OCI-LY7 (cell line): ENCODE measurements at regions not wholly inside any gene's neighbourhood (a gene's known extent, or its start where the extent isn't known, plus 50 kb on each side); places are given as distances from the start of the nearest gene placed in this dataset.
"Not testable (repeated sequence)": the region's sequence is repeated elsewhere in the genome, so short reads cannot be mapped to it uniquely, and the experiment has no call there.

Experiments used
- BruUV-seq: library from RNA; stranded (reverse); fragments of 400-500 nt; replicated peaks from 2 replicates; lab custom pipeline; 2021; lab: Mats Ljungman, UMichigan
- CTCF ChIA-PET: fragments of 300-600 bp; sonication (Branson Sonifier 250); formaldehyde crosslinking; loops from one replicate; lab custom pipeline; 2022; ENCODE audit warnings: antibody characterized with exemption; ENCODE audit not compliant: unreplicated experiment; lab: Charles Lee
- POLR2A ChIA-PET: fragments of 300-600 bp; sonication (Branson Sonifier 250); formaldehyde crosslinking; loops from one replicate; lab custom pipeline; 2022; ENCODE audit warnings: antibody characterized with exemption; lab: Charles Lee
- DNase-seq: peaks from one replicate; pipeline ENCODE4 v3.0.0-alpha.2; 2015; ENCODE audit warnings: low spot score
- H2AFZ ChIP-seq: fragments of 200-600 bp; sonication (generic), shearing (Covaris generic); 2 replicates; pipeline ENCODE4 v1.6.1; 2014; ENCODE audit warnings: mild to moderate bottlenecking, antibody characterized with exemption, low read length, moderate library complexity
- H3K27ac ChIP-seq: fragments of 200-600 bp; sonication (generic); 2 replicates; pipeline ENCODE4 v1.5.1; 2014; ENCODE audit warnings: mixed run types, low read depth, mild to moderate bottlenecking, moderate library complexity, low read length, inconsistent platforms; ENCODE audit not compliant: poor library complexity, severe bottlenecking
- H3K36me3 ChIP-seq: fragments of 200-600 bp; sonication (generic); 2 replicates; pipeline ENCODE4 v1.6.1; 2014; ENCODE audit warnings: mild to moderate bottlenecking, antibody characterized with exemption, low read length, moderate library complexity, mixed read lengths; ENCODE audit not compliant: insufficient read depth
- H3K4me1 ChIP-seq: fragments of 200-600 bp; sonication (generic); 2 replicates; pipeline ENCODE4 v1.5.1; 2014; ENCODE audit warnings: mild to moderate bottlenecking, low read length; ENCODE audit not compliant: insufficient read depth, poor library complexity, severe bottlenecking
- H3K4me2 ChIP-seq: fragments of 200-600 bp; sonication (generic); 2 replicates; pipeline ENCODE4 v1.6.1; 2014; ENCODE audit warnings: mild to moderate bottlenecking, low read length
- H3K4me3 ChIP-seq: fragments of 200-600 bp; sonication (generic); 2 replicates; pipeline ENCODE4 v1.5.1; 2014; ENCODE audit warnings: mild to moderate bottlenecking, low read depth, low read length; ENCODE audit not compliant: poor library complexity, severe bottlenecking
- H3K79me2 ChIP-seq: fragments of 200-600 bp; sonication (generic); 2 replicates; pipeline ENCODE4 v1.6.1; 2016; ENCODE audit warnings: low read depth, mild to moderate bottlenecking, low read length, moderate library complexity, mixed read lengths; ENCODE audit not compliant: insufficient read depth
- H3K9me2 ChIP-seq: fragments of 200-600 bp; sonication (generic); 2 replicates; pipeline ENCODE4 v1.6.1; 2016; ENCODE audit warnings: mild to moderate bottlenecking, low read length, mixed read lengths; ENCODE audit not compliant: insufficient read depth
- H3K9me3 ChIP-seq: fragments of 200-600 bp; sonication (generic); 2 replicates; pipeline ENCODE4 v1.6.1; 2014; ENCODE audit warnings: mild to moderate bottlenecking, mixed run types, low read length, mixed read lengths
- H4K20me1 ChIP-seq: fragments of 200-600 bp; sonication (generic); 2 replicates; pipeline ENCODE4 v1.6.1; 2014; ENCODE audit warnings: mild to moderate bottlenecking, antibody characterized with exemption, low read length, moderate library complexity, mixed read lengths; ENCODE audit not compliant: insufficient read depth
- CTCF ChIP-seq: fragments of 200-600 bp; sonication (generic); conservative IDR thresholded peaks from 2 replicates; pipeline ENCODE4 v1.5.1; 2014; ENCODE audit warnings: mild to moderate bottlenecking, antibody characterized with exemption, low read length, moderate library complexity, mixed read lengths
- EZH2phosphoT487 ChIP-seq: fragments of 200-600 bp; sonication (generic); IDR thresholded peaks from 2 replicates; pipeline ENCODE4 v1.6.1; 2018; ENCODE audit warnings: low read depth, borderline replicate concordance, mild to moderate bottlenecking, mixed run types, antibody characterized with exemption, low read length, moderate library complexity, mixed read lengths
- intact Hi-C: fragments of 100-400 bp; cut with micrococcal nuclease; formaldehyde crosslinking; loops from one replicate; pipeline ENCODE4 v1.10.0; 2022; ENCODE audit not compliant: unreplicated experiment

- no peak overlapping the region for H3K27ac ChIP-seq
- no peak for DNase-seq
- intact Hi-C loops = no loop called here
- H4K20me1 ChIP-seq = no peaks in the 10 kb centered on the region
- H3K4me2 ChIP-seq = no peak overlapping the region
- TF ChIP-seq EZH2phosphoT487 (no peak), CTCF (no peak)
- H3K79me2 ChIP-seq = no peaks in the 10 kb centered on the region
- H3K36me3 ChIP-seq = no peaks in the 10 kb centered on the region
- ChIA-PET POLR2A (no interaction called here), CTCF (no interaction called here)
- H3K4me3 ChIP-seq = no peak overlapping the region
- H3K9me3 ChIP-seq = no peaks in the 10 kb centered on the region
- no peaks in the 10 kb centered on the region for H3K4me1 ChIP-seq
- BruUV-seq = no TSS peak
- H2AFZ ChIP-seq = no peak overlapping the region
- no peaks in the 10 kb centered on the region for H3K9me2 ChIP-seq
Measured at GRCh38 chr10:42722575-42722974, 60.0 kb upstream of the BMS1 start.

- H3K4me2 ChIP-seq, H3K27ac ChIP-seq, H2AFZ ChIP-seq, H3K4me1 ChIP-seq, H3K36me3 ChIP-seq, H3K9me2 ChIP-seq, intact Hi-C loops, BruUV-seq, H4K20me1 ChIP-seq, DNase-seq, H3K9me3 ChIP-seq, H3K4me3 ChIP-seq, CTCF ChIA-PET, H3K79me2 ChIP-seq: not testable (repeated sequence)
- POLR2A ChIA-PET = interaction anchor here (0.7 kb wide), 1 partner anchor 44 kb away, joined by 3 read pairs; no protein-coding TSS in a partner anchor
Measured at GRCh38 chr10:42723549-42723948, 59.0 kb upstream of the BMS1 start.

GRCh38 chr10:42724660-42725059 lies 57.9 kb upstream of the BMS1 start:
- POLR2A ChIA-PET, H3K4me3 ChIP-seq, H3K9me3 ChIP-seq, DNase-seq, H4K20me1 ChIP-seq, H2AFZ ChIP-seq, H3K27ac ChIP-seq, H3K4me1 ChIP-seq, H3K79me2 ChIP-seq, H3K9me2 ChIP-seq, BruUV-seq, H3K36me3 ChIP-seq, H3K4me2 ChIP-seq, CTCF ChIA-PET, intact Hi-C loops: not testable (repeated sequence)

GRCh38 chr10:42732266-42732665 lies 50.3 kb upstream of the BMS1 start:
- intact Hi-C loops = no loop called here
- Histone ChIP-seq H4K20me1 (no peaks in the 10 kb centered on the region), H3K4me2 (no peak overlapping the region), H3K9me3 (no peaks in the 10 kb centered on the region), H3K4me1 (no peaks in the 10 kb centered on the region), H3K36me3 (no peaks in the 10 kb centered on the region), H3K27ac (no peak overlapping the region), H3K4me3 (no peak overlapping the region), H3K79me2 (no peaks in the 10 kb centered on the region), H2AFZ (no peak overlapping the region), H3K9me2 (no peaks in the 10 kb centered on the region)
- CTCF ChIA-PET = no interaction called here
- no peak for DNase-seq
- POLR2A ChIA-PET = no interaction called here
- TF ChIP-seq EZH2phosphoT487 (no peak), CTCF (no peak)
- no TSS peak for BruUV-seq
